Nephron (organoid): ENCODE measurements at regions not wholly inside any gene's neighbourhood (a gene's known extent, or its start where the extent isn't known, plus 50 kb on each side); places are given as distances from the start of the nearest gene placed in this dataset.

Experiments used
- H3K27ac Mint-ChIP-seq, 3 experiments: 2 replicates each; pipeline ENCODE4 v1.8.0; 2020; ENCODE audit warnings: mixed read lengths in 3 of 3, mild to moderate bottlenecking in 2 of 3, moderate library complexity in 1 of 3
- H3K27me3 Mint-ChIP-seq: 2 replicates; pipeline ENCODE4 v1.8.0; 2021; ENCODE audit warnings: low read depth, mild to moderate bottlenecking, moderate library complexity, mixed read lengths
- H3K36me3 Mint-ChIP-seq: 2 replicates; pipeline ENCODE4 v1.8.0; 2020; ENCODE audit warnings: low read depth, mixed read lengths
- H3K4me1 Mint-ChIP-seq: 2 replicates; pipeline ENCODE4 v1.8.0; 2020; ENCODE audit warnings: mixed read lengths
- H3K4me3 Mint-ChIP-seq, 3 experiments: 2 replicates each; pipeline ENCODE4 v1.8.0; 2020; ENCODE audit warnings: mild to moderate bottlenecking in 3 of 3, mixed read lengths in 3 of 3, moderate library complexity in 2 of 3
- H3K9me3 Mint-ChIP-seq: 2 replicates; pipeline ENCODE4 v1.8.0; 2020; ENCODE audit warnings: mixed read lengths
- CTCF ChIP-seq, 3 experiments: fragments of 200-600 bp; sonication (generic); IDR thresholded peaks; one replicate each; pipeline ENCODE4 v1.5.0; 2021; ENCODE audit warnings: antibody characterized with exemption in 3 of 3; ENCODE audit not compliant: unreplicated experiment in 3 of 3

- no peak overlapping the region for H3K4me3 Mint-ChIP-seq
- no peaks in the 10 kb centered on the region for H3K4me1 Mint-ChIP-seq
- no peak overlapping the region for H3K27ac Mint-ChIP-seq
- H3K9me3 Mint-ChIP-seq = no peaks in the 10 kb centered on the region
- TF ChIP-seq CTCF (IDR thresholded peaks at IDR 0.05; ENCODE audit: unreplicated experiment in 3 of 3) = no peak
- no peaks in the 10 kb centered on the region for H3K27me3 Mint-ChIP-seq
- H3K36me3 Mint-ChIP-seq = no peaks in the 10 kb centered on the region
Observed at GRCh38 chr5:21685522-21685921, 1167.6 kb downstream of the CDH12 start.

GRCh38 chr5:21684992-21685391, 1168.2 kb downstream of the CDH12 start:
- no peak overlapping the region for H3K27ac Mint-ChIP-seq
- H3K4me3 Mint-ChIP-seq = no peak overlapping the region
- no peaks in the 10 kb centered on the region for H3K27me3 Mint-ChIP-seq
- H3K9me3 Mint-ChIP-seq = no peaks in the 10 kb centered on the region
- no peaks in the 10 kb centered on the region for H3K36me3 Mint-ChIP-seq
- TF ChIP-seq CTCF (IDR thresholded peaks at IDR 0.05; ENCODE audit: unreplicated experiment in 3 of 3) = no peak
- H3K4me1 Mint-ChIP-seq = no peaks in the 10 kb centered on the region

GRCh38 chr5:21681911-21682310, 1171.2 kb downstream of the CDH12 start:
- Mint-ChIP-seq H3K27me3 (no peaks in the 10 kb centered on the region), H3K27ac (no peak overlapping the region), H3K4me1 (no peaks in the 10 kb centered on the region), H3K36me3 (no peaks in the 10 kb centered on the region), H3K9me3 (no peaks in the 10 kb centered on the region), H3K4me3 (no peak overlapping the region)
- no peak for TF ChIP-seq CTCF (IDR thresholded peaks at IDR 0.05; ENCODE audit: unreplicated experiment in 3 of 3)

- no peaks in the 10 kb centered on the region for H3K27me3 Mint-ChIP-seq
- TF ChIP-seq CTCF (IDR thresholded peaks at IDR 0.05; ENCODE audit: unreplicated experiment in 3 of 3) = no peak
- no peak overlapping the region for H3K27ac Mint-ChIP-seq
Observed at GRCh38 chr5:21680641-21681040, 1172.5 kb downstream of the CDH12 start.

GRCh38 chr5:21680196-21680595, 1172.9 kb downstream of the CDH12 start:
- H3K36me3 Mint-ChIP-seq = no peaks in the 10 kb centered on the region
- no peaks in the 10 kb centered on the region for H3K27me3 Mint-ChIP-seq
- H3K9me3 Mint-ChIP-seq = no peaks in the 10 kb centered on the region
- H3K4me1 Mint-ChIP-seq = no peaks in the 10 kb centered on the region
- no peak for TF ChIP-seq CTCF (IDR thresholded peaks at IDR 0.05; ENCODE audit: unreplicated experiment in 3 of 3)
- H3K4me3 Mint-ChIP-seq = no peak overlapping the region
- no peak overlapping the region for H3K27ac Mint-ChIP-seq

More at GRCh38 chr5:21680641-21681040, 1172.5 kb downstream of the CDH12 start:
- H3K4me3 Mint-ChIP-seq = no peak overlapping the region
- H3K9me3 Mint-ChIP-seq = no peaks in the 10 kb centered on the region
- no peaks in the 10 kb centered on the region for H3K36me3 Mint-ChIP-seq
- no peaks in the 10 kb centered on the region for H3K4me1 Mint-ChIP-seq

GRCh38 chr5:21678526-21678925, 1174.6 kb downstream of the CDH12 start:
- Mint-ChIP-seq H3K27ac (no peak overlapping the region), H3K4me3 (no peak overlapping the region)

More at GRCh38 chr5:21678526-21678925, 1174.6 kb downstream of the CDH12 start:
- no peak for TF ChIP-seq CTCF (IDR thresholded peaks at IDR 0.05; ENCODE audit: unreplicated experiment in 3 of 3)
- no peaks in the 10 kb centered on the region for H3K36me3 Mint-ChIP-seq
- H3K27me3 Mint-ChIP-seq = peaks cover 4% of the 10 kb centered on the region
- H3K9me3 Mint-ChIP-seq = no peaks in the 10 kb centered on the region
- no peaks in the 10 kb centered on the region for H3K4me1 Mint-ChIP-seq
